DND-41 (cell line): ENCODE measurements at regions not wholly inside any gene's neighbourhood (a gene's known extent, or its start where the extent isn't known, plus 50 kb on each side); places are given as distances from the start of the nearest gene placed in this dataset.

Source experiments
- ATAC-seq: fragments of 200-7000 bp; cut with Tn5 transposase; 3 replicates; pipeline ENCODE4 v1.9.1; 2021; ENCODE audit warnings: low read depth; ENCODE audit not compliant: insufficient read depth
- DNase-seq: peaks from one replicate; pipeline ENCODE4 v3.0.0-alpha.2; 2020
- H2AFZ ChIP-seq: 2 replicates; pipeline ENCODE4 v1.6.0; 2012; ENCODE audit warnings: low read depth, low read length
- H3K27ac ChIP-seq: 2 replicates; pipeline ENCODE4 v1.5.1; 2012; ENCODE audit warnings: low read length, inconsistent platforms
- H3K27me3 ChIP-seq: fragments of 200-600 bp; sonication (generic); 2 replicates; pipeline ENCODE4 v1.6.0; 2012; ENCODE audit warnings: low read length, mild to moderate bottlenecking, inconsistent platforms; ENCODE audit not compliant: insufficient read depth, poor library complexity
- H3K36me3 ChIP-seq: 2 replicates; pipeline ENCODE4 v1.5.1; 2012; ENCODE audit warnings: low read length, inconsistent platforms; ENCODE audit not compliant: insufficient read depth
- H3K4me1 ChIP-seq: 2 replicates; pipeline ENCODE4 v1.5.1; 2012; ENCODE audit warnings: mild to moderate bottlenecking, low read length; ENCODE audit not compliant: insufficient read depth
- H3K4me2 ChIP-seq: 2 replicates; pipeline ENCODE4 v1.6.0; 2012; ENCODE audit warnings: mild to moderate bottlenecking, moderate library complexity, low read length, inconsistent platforms; ENCODE audit not compliant: insufficient read depth
- H3K4me3 ChIP-seq, 2 experiments: fragments of 200-600 bp in 1 of 2; shearing (Covaris generic) in 1 of 2; 2 replicates each; pipeline ENCODE4 v1.5.1; 2012 to 2016; ENCODE audit warnings: inconsistent platforms in 2 of 2, low read length in 2 of 2, mild to moderate bottlenecking in 2 of 2, low read depth in 1 of 2, moderate library complexity in 1 of 2
- H3K79me2 ChIP-seq: 2 replicates; pipeline ENCODE4 v1.6.0; 2012; ENCODE audit warnings: low read length, inconsistent platforms; ENCODE audit not compliant: insufficient read depth
- H3K9ac ChIP-seq: 2 replicates; pipeline ENCODE4 v1.6.0; 2012; ENCODE audit warnings: low read depth, mild to moderate bottlenecking, inconsistent platforms, low read length, moderate library complexity
- H3K9me3 ChIP-seq: 2 replicates; pipeline ENCODE4 v1.5.1; 2012; ENCODE audit warnings: low read length, moderate library complexity, mild to moderate bottlenecking, inconsistent platforms; ENCODE audit not compliant: insufficient read depth, severe bottlenecking
- H4K20me1 ChIP-seq: 2 replicates; pipeline ENCODE4 v1.6.0; 2012; ENCODE audit warnings: low read length; ENCODE audit not compliant: insufficient read depth
- EZH2 ChIP-seq: IDR thresholded peaks from 3 replicates; pipeline ENCODE4 v1.6.1; 2012; ENCODE audit warnings: borderline replicate concordance, low read depth, mild to moderate bottlenecking, moderate library complexity, low read length, inconsistent platforms; ENCODE audit not compliant: severe bottlenecking
- TF ChIP-seq, protein P1 (sequence below): IDR thresholded peaks from 2 replicates; pipeline ENCODE4 v1.5.1; 2012; ENCODE audit warnings: borderline replicate concordance, low read length, moderate library complexity, mild to moderate bottlenecking; ENCODE audit not compliant: poor library complexity, severe bottlenecking; ENCODE audit errors: extremely low read depth

DNA sequence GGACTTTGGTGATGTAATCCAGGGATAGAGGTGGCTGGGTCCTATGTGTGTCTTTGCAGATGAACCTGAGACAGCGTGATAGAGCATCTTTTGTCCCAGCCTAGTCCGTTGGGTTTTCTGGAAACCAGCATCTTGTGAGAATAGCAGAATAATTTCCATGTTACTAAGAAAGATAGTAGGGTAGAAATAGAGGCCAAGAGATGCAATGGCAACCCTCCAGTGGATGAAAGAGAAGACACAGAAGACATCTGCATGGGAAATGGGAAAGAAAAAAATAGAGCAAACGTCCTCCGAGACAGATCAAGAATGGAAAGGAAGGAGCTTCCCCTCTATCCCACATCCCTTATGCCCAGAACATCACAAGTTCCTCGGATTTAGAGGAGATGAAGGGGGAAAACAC, 409.3 kb upstream of the TMEM132C start:
- Histone ChIP-seq H3K27ac (no peak overlapping the region), H3K4me1 (no peaks in the 10 kb centered on the region)

DNA sequence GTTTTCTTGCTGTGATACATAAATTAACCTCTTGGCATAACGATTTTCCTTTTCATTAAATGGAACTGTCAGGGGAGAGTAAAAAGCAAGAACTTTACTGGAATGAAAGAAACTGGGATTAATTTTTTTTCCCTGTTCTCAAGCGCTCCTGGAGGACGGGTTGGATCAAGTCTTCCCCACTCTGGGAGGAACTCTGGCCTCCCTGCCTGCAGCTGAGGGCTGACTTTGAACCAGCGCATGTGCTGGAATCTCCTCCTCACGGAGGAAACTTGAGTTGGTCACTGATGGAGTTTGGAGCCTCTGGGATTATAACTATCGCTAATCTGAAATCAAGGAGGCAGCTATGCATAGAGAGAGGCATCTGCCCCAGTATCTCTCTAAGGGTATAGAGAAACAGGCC, 406.4 kb upstream of the TMEM132C start:
- H3K36me3 ChIP-seq = no peaks in the 10 kb centered on the region
- no peak overlapping the region for H3K27ac ChIP-seq
- no peaks in the 10 kb centered on the region for H3K27me3 ChIP-seq
- no peak overlapping the region for H3K4me2 ChIP-seq
- H3K79me2 ChIP-seq = no peaks in the 10 kb centered on the region
- DNase-seq (no peak), ATAC-seq (no peak)
- H3K4me1 ChIP-seq = no peaks in the 10 kb centered on the region
- H4K20me1 ChIP-seq = no peaks in the 10 kb centered on the region
- no peak overlapping the region for H3K4me3 ChIP-seq
- H3K9ac ChIP-seq = no peak overlapping the region
- H3K9me3 ChIP-seq = no peaks in the 10 kb centered on the region
- no peak overlapping the region for H2AFZ ChIP-seq
- no peak for TF ChIP-seq EZH2
- TF ChIP-seq, protein P1, sequence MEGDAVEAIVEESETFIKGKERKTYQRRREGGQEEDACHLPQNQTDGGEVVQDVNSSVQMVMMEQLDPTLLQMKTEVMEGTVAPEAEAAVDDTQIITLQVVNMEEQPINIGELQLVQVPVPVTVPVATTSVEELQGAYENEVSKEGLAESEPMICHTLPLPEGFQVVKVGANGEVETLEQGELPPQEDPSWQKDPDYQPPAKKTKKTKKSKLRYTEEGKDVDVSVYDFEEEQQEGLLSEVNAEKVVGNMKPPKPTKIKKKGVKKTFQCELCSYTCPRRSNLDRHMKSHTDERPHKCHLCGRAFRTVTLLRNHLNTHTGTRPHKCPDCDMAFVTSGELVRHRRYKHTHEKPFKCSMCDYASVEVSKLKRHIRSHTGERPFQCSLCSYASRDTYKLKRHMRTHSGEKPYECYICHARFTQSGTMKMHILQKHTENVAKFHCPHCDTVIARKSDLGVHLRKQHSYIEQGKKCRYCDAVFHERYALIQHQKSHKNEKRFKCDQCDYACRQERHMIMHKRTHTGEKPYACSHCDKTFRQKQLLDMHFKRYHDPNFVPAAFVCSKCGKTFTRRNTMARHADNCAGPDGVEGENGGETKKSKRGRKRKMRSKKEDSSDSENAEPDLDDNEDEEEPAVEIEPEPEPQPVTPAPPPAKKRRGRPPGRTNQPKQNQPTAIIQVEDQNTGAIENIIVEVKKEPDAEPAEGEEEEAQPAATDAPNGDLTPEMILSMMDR = no peak

More for the DNA sequence above, 409.3 kb upstream of the TMEM132C start:
- H3K79me2 ChIP-seq = no peaks in the 10 kb centered on the region
- no peak for ATAC-seq
- no peak overlapping the region for H3K4me3 ChIP-seq
- H4K20me1 ChIP-seq = no peaks in the 10 kb centered on the region
- DNase-seq = no peak
- H3K9ac ChIP-seq = no peak overlapping the region
- no peak overlapping the region for H3K4me2 ChIP-seq
- no peak overlapping the region for H2AFZ ChIP-seq
- TF ChIP-seq, protein P1 = no peak
- TF ChIP-seq EZH2 = no peak
- no peaks in the 10 kb centered on the region for H3K27me3 ChIP-seq
- no peaks in the 10 kb centered on the region for H3K9me3 ChIP-seq
- no peaks in the 10 kb centered on the region for H3K36me3 ChIP-seq

DNA sequence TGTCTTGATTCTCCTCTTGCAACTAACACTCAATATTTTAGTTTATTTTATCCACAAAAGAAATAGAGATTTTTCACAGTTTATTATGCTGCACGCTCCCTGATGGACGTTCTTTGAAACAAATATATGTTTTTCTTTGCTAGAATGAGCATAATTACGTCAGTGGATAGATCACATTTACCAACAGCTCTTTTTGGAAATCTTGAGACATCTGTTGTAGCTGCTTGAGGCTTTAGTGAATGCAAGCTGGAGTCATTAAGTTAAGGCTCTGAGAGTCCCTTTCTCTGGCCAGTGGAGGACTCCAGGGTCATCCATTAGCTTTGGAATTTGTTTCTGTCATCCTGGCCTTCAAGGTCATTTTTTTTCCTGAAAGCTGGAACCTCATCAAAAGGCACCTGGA, 405.6 kb upstream of the TMEM132C start:
- H3K79me2 ChIP-seq = no peaks in the 10 kb centered on the region
- no peaks in the 10 kb centered on the region for H3K27me3 ChIP-seq
- H3K36me3 ChIP-seq = no peaks in the 10 kb centered on the region
- ATAC-seq (no peak), DNase-seq (no peak)
- no peak overlapping the region for H3K4me2 ChIP-seq
- H3K27ac ChIP-seq = no peak overlapping the region
- H3K4me1 ChIP-seq = no peaks in the 10 kb centered on the region
- no peak overlapping the region for H3K9ac ChIP-seq
- H4K20me1 ChIP-seq = no peaks in the 10 kb centered on the region
- no peak overlapping the region for H2AFZ ChIP-seq
- H3K4me3 ChIP-seq = no peak overlapping the region
- no peak for TF ChIP-seq EZH2
- TF ChIP-seq, protein P1 = no peak
- no peaks in the 10 kb centered on the region for H3K9me3 ChIP-seq

DNA sequence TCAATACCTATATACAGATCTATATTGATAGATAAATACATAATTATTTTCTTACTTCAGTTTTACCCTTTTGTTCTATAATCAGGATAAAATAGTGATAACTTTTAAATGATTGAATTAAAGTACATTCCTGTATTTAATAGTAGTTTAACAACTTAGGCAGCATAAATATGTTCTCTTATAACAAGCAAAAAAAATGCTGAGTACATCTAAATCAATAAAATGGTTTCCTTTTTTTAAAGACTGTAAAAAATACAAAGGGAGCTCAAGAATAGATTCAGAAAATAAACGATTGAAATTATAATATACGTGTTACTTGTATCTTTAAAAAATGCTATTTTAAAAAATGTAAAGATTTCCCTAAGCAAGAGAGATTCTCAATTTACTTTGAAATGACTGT, 393.7 kb upstream of the TMEM132C start:
- Histone ChIP-seq H2AFZ (no peak overlapping the region), H3K9me3 (no peaks in the 10 kb centered on the region), H3K36me3 (no peaks in the 10 kb centered on the region), H3K4me2 (no peak overlapping the region), H3K4me3 (no peak overlapping the region), H3K9ac (no peak overlapping the region), H3K79me2 (no peaks in the 10 kb centered on the region), H3K27me3 (no peaks in the 10 kb centered on the region), H4K20me1 (no peaks in the 10 kb centered on the region), H3K4me1 (no peaks in the 10 kb centered on the region), H3K27ac (no peak overlapping the region)
- ATAC-seq (no peak), DNase-seq (no peak)
- no peak for TF ChIP-seq EZH2
- TF ChIP-seq, protein P1 = no peak
